Endothelial cell of umbilical vein (primary cell): ENCODE measurements at regions not wholly inside any gene's neighbourhood (a gene's known extent, or its start where the extent isn't known, plus 50 kb on each side); places are given as distances from the start of the nearest gene placed in this dataset.

Experiments
- TF ChIP-seq, protein P1 (sequence below): IDR thresholded peaks from 2 replicates; pipeline ENCODE4 v1.6.1; 2011; ENCODE audit not compliant: insufficient read depth, insufficient read length
- TF ChIP-seq, protein P2 (sequence below), 2 donors: IDR thresholded peaks; 1 replicate in 1 of 2; 2 replicates in 1 of 2; pipeline ENCODE4 v1.5.1; 2011; ENCODE audit warnings: low read length in 2 of 2, mild to moderate bottlenecking in 2 of 2, moderate library complexity in 2 of 2, control low read depth in 1 of 2, inconsistent platforms in 1 of 2, low read depth in 1 of 2; ENCODE audit not compliant: insufficient read depth in 1 of 2; ENCODE audit errors: extremely low read depth in 1 of 2

DNA sequence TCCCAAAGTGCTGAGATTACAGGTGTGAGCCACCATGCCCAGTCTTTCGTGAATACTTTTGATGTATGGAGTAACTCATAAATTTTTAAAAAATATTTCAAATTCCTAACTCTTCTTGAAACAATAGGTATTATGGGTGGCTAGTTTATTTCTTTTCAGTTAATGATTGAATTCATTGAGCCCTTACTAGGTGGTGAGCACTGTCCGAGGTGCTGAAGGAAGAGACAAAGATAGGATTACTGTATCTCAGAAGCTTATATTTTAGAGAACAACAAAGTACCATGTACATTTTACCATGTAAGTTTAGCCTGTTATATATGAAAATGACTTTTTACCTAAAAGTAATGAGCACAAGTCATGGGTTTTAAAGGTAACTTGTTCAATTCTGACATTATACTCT lies 418.3 kb downstream of the NPIPA7 start:
- TF ChIP-seq, protein P1, sequence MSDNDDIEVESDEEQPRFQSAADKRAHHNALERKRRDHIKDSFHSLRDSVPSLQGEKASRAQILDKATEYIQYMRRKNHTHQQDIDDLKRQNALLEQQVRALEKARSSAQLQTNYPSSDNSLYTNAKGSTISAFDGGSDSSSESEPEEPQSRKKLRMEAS: no peak
- TF ChIP-seq, protein P2, sequence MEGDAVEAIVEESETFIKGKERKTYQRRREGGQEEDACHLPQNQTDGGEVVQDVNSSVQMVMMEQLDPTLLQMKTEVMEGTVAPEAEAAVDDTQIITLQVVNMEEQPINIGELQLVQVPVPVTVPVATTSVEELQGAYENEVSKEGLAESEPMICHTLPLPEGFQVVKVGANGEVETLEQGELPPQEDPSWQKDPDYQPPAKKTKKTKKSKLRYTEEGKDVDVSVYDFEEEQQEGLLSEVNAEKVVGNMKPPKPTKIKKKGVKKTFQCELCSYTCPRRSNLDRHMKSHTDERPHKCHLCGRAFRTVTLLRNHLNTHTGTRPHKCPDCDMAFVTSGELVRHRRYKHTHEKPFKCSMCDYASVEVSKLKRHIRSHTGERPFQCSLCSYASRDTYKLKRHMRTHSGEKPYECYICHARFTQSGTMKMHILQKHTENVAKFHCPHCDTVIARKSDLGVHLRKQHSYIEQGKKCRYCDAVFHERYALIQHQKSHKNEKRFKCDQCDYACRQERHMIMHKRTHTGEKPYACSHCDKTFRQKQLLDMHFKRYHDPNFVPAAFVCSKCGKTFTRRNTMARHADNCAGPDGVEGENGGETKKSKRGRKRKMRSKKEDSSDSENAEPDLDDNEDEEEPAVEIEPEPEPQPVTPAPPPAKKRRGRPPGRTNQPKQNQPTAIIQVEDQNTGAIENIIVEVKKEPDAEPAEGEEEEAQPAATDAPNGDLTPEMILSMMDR (IDR thresholded peaks at IDR 0.05; ENCODE audit: extremely low read depth in 1 of 2, insufficient read depth in 1 of 2, low read depth in 1 of 2, low read length in 2 of 2): no peak
